Ascending aorta (tissue), 2 donors: ENCODE measurements at regions not wholly inside any gene's neighbourhood (a gene's known extent, or its start where the extent isn't known, plus 50 kb on each side); places are given as distances from the start of the nearest gene placed in this dataset.

ENCODE experiments used
- DNase-seq, 2 donors: peaks; one replicate each; pipeline ENCODE4 v3.0.0-alpha.2; 2019; ENCODE audit warnings: low spot score in 2 of 2
- H3K27ac ChIP-seq, 2 donors: fragments of 200-600 bp; sonication (generic); one replicate each; pipeline ENCODE4 v1.5.1; 2016 to 2017; ENCODE audit warnings: mild to moderate bottlenecking in 1 of 2
- H3K27me3 ChIP-seq: fragments of 200-600 bp; sonication (generic); one replicate; pipeline ENCODE4 v1.5.1; 2017
- H3K36me3 ChIP-seq, 2 donors: fragments of 200-600 bp; sonication (generic); one replicate each; pipeline ENCODE4 v1.5.1; 2016
- H3K4me1 ChIP-seq, 2 donors: fragments of 200-600 bp; sonication (generic); one replicate each; pipeline ENCODE4 v1.5.1; 2016 to 2017; ENCODE audit warnings: mild to moderate bottlenecking in 1 of 2
- H3K4me3 ChIP-seq, 2 donors: fragments of 200-600 bp; sonication (generic); one replicate each; pipeline ENCODE4 v1.5.1; 2016 to 2017; ENCODE audit warnings: mild to moderate bottlenecking in 1 of 2
- H3K9me3 ChIP-seq, 2 donors: fragments of 200-600 bp; sonication (generic); one replicate each; pipeline ENCODE4 v1.5.1; 2016
- CTCF ChIP-seq, 3 experiments: fragments of 200-600 bp in 2 of 3; fragments of 450-650 bp in 1 of 3; sonication (generic) in 2 of 3; IDR thresholded peaks; one replicate each; pipeline ENCODE4 v1.5.1; 2016 to 2019; ENCODE audit warnings: antibody characterized with exemption in 3 of 3, mild to moderate bottlenecking in 1 of 3, moderate library complexity in 1 of 3
- intact Hi-C: fragments of 100-400 bp; cut with DNase I; formaldehyde crosslinking; loops from one replicate; pipeline ENCODE4 v1.15.1; 2023

GRCh38 chr3:61445924-61446323 is 115.4 kb upstream of the PTPRG start:
- TF ChIP-seq CTCF (IDR thresholded peaks at IDR 0.05) = no peak
- intact Hi-C loops = no loop called here
- no peak for DNase-seq
- H3K4me1 ChIP-seq = no peaks in the 10 kb centered on the region
- no peak overlapping the region for H3K4me3 ChIP-seq
- H3K27ac ChIP-seq = no peak overlapping the region
- no peaks in the 10 kb centered on the region for H3K36me3 ChIP-seq
- H3K27me3 ChIP-seq = no peaks in the 10 kb centered on the region
- H3K9me3 ChIP-seq = no peaks in the 10 kb centered on the region

DNA sequence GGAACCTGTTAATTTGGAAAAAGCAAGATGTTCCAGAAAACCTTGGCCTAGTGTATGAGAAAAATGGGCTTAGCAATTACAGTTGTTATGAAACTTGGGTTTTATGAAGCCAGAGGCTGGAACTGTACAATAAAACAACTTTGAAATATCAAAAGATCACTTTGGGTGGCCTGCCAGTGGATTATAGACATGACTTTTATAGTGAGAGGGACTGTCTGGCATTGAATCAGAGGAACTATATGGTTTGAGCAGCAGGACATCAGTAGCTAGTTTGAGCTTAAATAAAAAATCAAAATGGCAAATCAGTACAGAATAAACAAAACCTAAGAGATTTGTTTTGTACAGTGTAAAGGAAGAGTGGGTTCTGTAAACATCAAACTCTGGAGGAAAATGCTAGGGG is 115.0 kb upstream of the PTPRG start:
- intact Hi-C loops = no loop called here
- Histone ChIP-seq H3K27ac (no peak overlapping the region), H3K9me3 (no peaks in the 10 kb centered on the region), H3K4me1 (no peaks in the 10 kb centered on the region), H3K27me3 (no peaks in the 10 kb centered on the region), H3K36me3 (no peaks in the 10 kb centered on the region), H3K4me3 (no peak overlapping the region)
- no peak for DNase-seq
- no peak for TF ChIP-seq CTCF (IDR thresholded peaks at IDR 0.05)

GRCh38 chr3:61448378-61448777 is 113.0 kb upstream of the PTPRG start:
- H3K9me3 ChIP-seq = no peaks in the 10 kb centered on the region
- TF ChIP-seq CTCF (IDR thresholded peaks at IDR 0.05) = no peak
- intact Hi-C loops = no loop called here
- no peaks in the 10 kb centered on the region for H3K27me3 ChIP-seq
- no peaks in the 10 kb centered on the region for H3K36me3 ChIP-seq
- H3K27ac ChIP-seq = no peak overlapping the region
- no peaks in the 10 kb centered on the region for H3K4me1 ChIP-seq
- no peak for DNase-seq
- no peak overlapping the region for H3K4me3 ChIP-seq

DNA sequence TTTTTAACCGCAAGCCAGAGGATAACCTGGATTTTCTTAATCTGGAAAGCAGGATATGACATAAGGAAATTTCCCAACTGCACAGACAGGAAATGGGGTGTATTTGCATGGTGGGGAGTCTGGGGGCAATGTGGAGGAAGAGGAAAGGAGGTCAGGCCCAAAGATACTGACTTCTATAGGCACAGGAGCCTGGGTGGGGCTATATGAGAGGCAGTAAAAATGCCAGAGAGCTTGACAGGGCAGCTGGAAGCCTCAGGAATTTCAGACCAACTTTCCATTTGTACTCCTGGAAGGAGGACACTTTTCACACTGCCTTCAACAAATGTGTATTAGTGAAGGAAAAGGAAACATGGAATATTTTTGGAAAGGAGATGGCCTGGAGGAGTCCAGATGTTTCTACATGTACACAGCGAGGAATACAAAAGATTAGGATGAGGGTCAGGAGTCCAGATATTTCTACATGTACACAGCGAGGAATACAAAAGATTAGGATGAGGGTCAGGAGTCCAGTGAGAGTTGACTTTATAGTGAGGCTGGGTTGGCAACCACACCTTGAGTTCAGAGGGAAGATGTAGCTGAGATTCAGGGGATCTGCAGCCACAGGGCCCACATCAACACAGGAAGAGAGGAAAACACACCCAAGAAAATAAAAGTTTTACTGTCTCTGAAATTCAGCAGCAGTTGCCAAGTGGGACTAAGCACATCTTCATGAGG is 111.9 kb upstream of the PTPRG start:
- intact Hi-C loops = no loop called here
- Histone ChIP-seq H3K36me3 (no peaks in the 10 kb centered on the region), H3K4me3 (no peak overlapping the region), H3K27me3 (no peaks in the 10 kb centered on the region), H3K4me1 (no peaks in the 10 kb centered on the region), H3K27ac (no peak overlapping the region), H3K9me3 (no peaks in the 10 kb centered on the region)
- no peak for TF ChIP-seq CTCF (IDR thresholded peaks at IDR 0.05)
- DNase-seq = no peak

GRCh38 chr3:61450866-61451265 is 110.5 kb upstream of the PTPRG start:
- H3K4me1 ChIP-seq = no peaks in the 10 kb centered on the region
- no peak for TF ChIP-seq CTCF (IDR thresholded peaks at IDR 0.05)
- no peak overlapping the region for H3K4me3 ChIP-seq
- DNase-seq = no peak
- no peaks in the 10 kb centered on the region for H3K36me3 ChIP-seq
- intact Hi-C loops = no loop called here
- no peaks in the 10 kb centered on the region for H3K9me3 ChIP-seq
- H3K27me3 ChIP-seq = no peaks in the 10 kb centered on the region
- H3K27ac ChIP-seq = no peak overlapping the region

DNA sequence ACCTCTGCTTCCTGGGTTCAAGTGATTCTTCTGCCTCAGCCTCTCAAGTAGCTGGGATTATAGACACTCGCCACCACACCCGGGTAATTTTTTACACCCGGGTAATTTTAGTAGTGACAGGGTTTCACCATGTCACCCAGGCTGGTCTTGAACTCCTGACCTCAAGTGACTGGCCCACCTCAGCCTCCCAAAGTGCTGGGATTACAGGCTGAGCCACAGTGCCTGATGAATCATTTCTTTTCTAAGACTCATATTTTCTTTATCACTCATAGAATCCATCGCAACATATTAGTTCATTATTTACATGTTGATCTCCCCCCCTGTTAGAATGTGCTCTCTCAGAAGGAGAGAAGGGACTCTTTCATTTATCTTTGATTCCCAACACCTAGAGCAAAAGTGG is 109.5 kb upstream of the PTPRG start:
- H3K9me3 ChIP-seq = no peaks in the 10 kb centered on the region
- H3K27ac ChIP-seq = no peak overlapping the region
- no peaks in the 10 kb centered on the region for H3K36me3 ChIP-seq
- no peak overlapping the region for H3K4me3 ChIP-seq
- intact Hi-C loops = no loop called here
- H3K4me1 ChIP-seq = no peaks in the 10 kb centered on the region
- no peak for DNase-seq
- H3K27me3 ChIP-seq = no peaks in the 10 kb centered on the region
- TF ChIP-seq CTCF (IDR thresholded peaks at IDR 0.05) = no peak
